ENCODE measurements at regions not wholly inside any gene's neighbourhood (a gene's known extent, or its start where the extent isn't known, plus 50 kb on each side); places are given as distances from the start of the nearest gene placed in this dataset.

GRCh38 chr18:30705943-30706342, 336.6 kb downstream of the DSC3 start:
- H3K9ac ChIP-seq (replicated peaks in 1 of 4; ENCODE audit: extremely low read depth in 1 of 4, low read depth in 3 of 4, low read length in 3 of 4): no peak overlapping the region
- no peak overlapping the region for H2BK20ac ChIP-seq (ENCODE audit: low read length)
- H3K4me3 ChIP-seq (ENCODE audit: extremely low read depth in 1 of 4, insufficient read depth in 2 of 4, low read depth in 3 of 4, low read length in 4 of 4): no peak overlapping the region
- no peaks in the 10 kb centered on the region for H3K9me3 ChIP-seq (ENCODE audit: insufficient read depth in 2 of 2, low read depth in 1 of 2, low read length in 1 of 2)
- H3K23me2 ChIP-seq (ENCODE audit: low read depth, low read length): no peaks in the 10 kb centered on the region
- FAIRE-seq (no peak), DNase-seq (ENCODE audit: low read depth in 1 of 2, low spot score in 2 of 2) (no peak)
- H3K23ac ChIP-seq (ENCODE audit: insufficient read length): no peak overlapping the region
- POLR2A ChIA-PET (ENCODE audit: partially characterized antibody): no interaction called here
- H2AK5ac ChIP-seq (ENCODE audit: low read depth, low read length): no peak overlapping the region
- no peak overlapping the region for H2BK15ac ChIP-seq (ENCODE audit: low read length)
- no peak overlapping the region for H4K91ac ChIP-seq (replicated peaks; ENCODE audit: insufficient read length, low read length)
- H3K36me3 ChIP-seq (ENCODE audit: control insufficient read depth in 2 of 4, insufficient read depth in 4 of 4, low read length in 3 of 4): no peaks in the 10 kb centered on the region
- no peak overlapping the region for H3K14ac ChIP-seq (ENCODE audit: insufficient read length)
- no peak overlapping the region for H2BK12ac ChIP-seq (ENCODE audit: low read depth, low read length)
- H4K20me1 ChIP-seq (replicated peaks in 1 of 2; ENCODE audit: control insufficient read depth in 1 of 2, insufficient read depth in 2 of 2, low read length in 2 of 2): no peaks in the 10 kb centered on the region
- H3K4me2 ChIP-seq (ENCODE audit: insufficient read depth in 1 of 2, low read depth in 2 of 2, low read length in 2 of 2): no peak overlapping the region
- no peak overlapping the region for H3K18ac ChIP-seq (ENCODE audit: extremely low read depth, low read length)
- 82% methylated on average over 4 of the region's 4 CpGs; no CpG with 5 or more reads in 1 of the 2 experiments for WGBS, 2 experiments (ENCODE audit: extremely low coverage in 1 of 2, insufficient coverage in 1 of 2, insufficient read length in 1 of 2, insufficient replicate concordance in 2 of 2, low coverage in 1 of 2, low lambda C conversion rate in 2 of 2, missing lambda C conversion rate in 1 of 2)
- no peak overlapping the region for H4K8ac ChIP-seq (ENCODE audit: extremely low read depth, insufficient read depth, low read length)
- no peak overlapping the region for H3K4ac ChIP-seq (replicated peaks; ENCODE audit: insufficient read length, low read depth, low read length)
- H3K79me2 ChIP-seq (ENCODE audit: control insufficient read depth in 1 of 2, insufficient read depth in 2 of 2, low read length in 2 of 2): no peaks in the 10 kb centered on the region
- no peak overlapping the region for H3K27ac ChIP-seq (ENCODE audit: low read depth, low read length)
- no peaks in the 10 kb centered on the region for H3K4me1 ChIP-seq (replicated peaks in 1 of 4; ENCODE audit: control insufficient read depth in 3 of 4, insufficient read depth in 4 of 4, low read length in 3 of 4)
- CTCF ChIA-PET (ENCODE audit: partially characterized antibody): no interaction called here
- no peak overlapping the region for H2BK5ac ChIP-seq (ENCODE audit: low read depth, low read length)
- no peak overlapping the region for H4K5ac ChIP-seq (ENCODE audit: insufficient read length, low read depth, low read length)
- no peak overlapping the region for H3K56ac ChIP-seq (replicated peaks; ENCODE audit: insufficient read length, low read depth, low read length)
- H3K79me1 ChIP-seq (ENCODE audit: low read depth, low read length): no peaks in the 10 kb centered on the region
- H2AFZ ChIP-seq (ENCODE audit: low read length): no peak overlapping the region
- H3K27me3 ChIP-seq (replicated peaks in 1 of 4; ENCODE audit: control insufficient read depth in 3 of 4, extremely low read depth in 1 of 4, insufficient read depth in 3 of 4, low read length in 3 of 4): no peaks in the 10 kb centered on the region
- H2BK120ac ChIP-seq (replicated peaks; ENCODE audit: low read depth, low read length): no peak overlapping the region
- no peak for TF ChIP-seq ZNF274 (IDR thresholded peaks at IDR 0.05; ENCODE audit: borderline replicate concordance, extremely low read depth, low read length)
- no peak for TF ChIP-seq NRF1 (IDR thresholded peaks at IDR 0.05; ENCODE audit: low read depth, low read length)
- TF ChIP-seq BACH1 (IDR thresholded peaks at IDR 0.05; ENCODE audit: low read length): no peak
- TF ChIP-seq TEAD4 (IDR thresholded peaks at IDR 0.05; ENCODE audit: low read depth, low read length): no peak
- TF ChIP-seq ATF2 (IDR thresholded peaks at IDR 0.05; ENCODE audit: low read length): no peak
- no peak for TF ChIP-seq ATF3 (IDR thresholded peaks at IDR 0.05; ENCODE audit: insufficient read depth, low read depth, low read length)
- no peak for TF ChIP-seq BRCA1 (IDR thresholded peaks at IDR 0.05; ENCODE audit: low read depth, low read length)
- no peak for TF ChIP-seq NANOG (IDR thresholded peaks at IDR 0.05; ENCODE audit: insufficient read depth, low read depth, low read length, poor library complexity, severe bottlenecking)
- no peak for TF ChIP-seq POU5F1 (IDR thresholded peaks at IDR 0.05; ENCODE audit: low read depth, low read length)
- TF ChIP-seq MAFK (IDR thresholded peaks at IDR 0.05; ENCODE audit: low read depth, low read length): no peak
- TF ChIP-seq POLR2AphosphoS5 (IDR thresholded peaks at IDR 0.05; ENCODE audit: low read depth, low read length): no peak
- no peak for TF ChIP-seq BCL11A (IDR thresholded peaks at IDR 0.05; ENCODE audit: low read depth in 2 of 2, low read length in 2 of 2)
- TF ChIP-seq KDM1A (IDR thresholded peaks at IDR 0.05; ENCODE audit: borderline replicate concordance, low read length): no peak
- no peak for TF ChIP-seq SP4 (IDR thresholded peaks at IDR 0.05; ENCODE audit: low read length)
